Stomach smooth muscle (tissue), 2 donors: ENCODE measurements at regions not wholly inside any gene's neighbourhood (a gene's known extent, or its start where the extent isn't known, plus 50 kb on each side); places are given as distances from the start of the nearest gene placed in this dataset.
"Not testable (repeated sequence)": the region's sequence is repeated elsewhere in the genome, so short reads cannot be mapped to it uniquely, and the experiment has no call there.

ENCODE experiments used
- H3K27ac ChIP-seq: one replicate; pipeline ENCODE4 v1.7.0; 2013; ENCODE audit warnings: mild to moderate bottlenecking, low read length, inconsistent platforms
- H3K27me3 ChIP-seq, 2 donors: one replicate each; pipeline ENCODE4 v1.7.0; 2013; ENCODE audit warnings: low read length in 2 of 2; ENCODE audit not compliant: insufficient read depth in 2 of 2, control insufficient read depth in 1 of 2
- H3K36me3 ChIP-seq, 2 donors: one replicate each; pipeline ENCODE4 v1.7.0; 2013; ENCODE audit warnings: low read length in 2 of 2; ENCODE audit not compliant: control insufficient read depth in 2 of 2, insufficient read depth in 2 of 2
- H3K4me1 ChIP-seq: one replicate; pipeline ENCODE4 v1.7.0; 2013; ENCODE audit warnings: low read length; ENCODE audit not compliant: control insufficient read depth, insufficient read depth
- H3K4me3 ChIP-seq, 2 donors: one replicate each; pipeline ENCODE4 v1.7.0; 2013; ENCODE audit warnings: low read length in 2 of 2
- H3K9ac ChIP-seq, 2 donors: one replicate each; pipeline ENCODE4 v1.7.0; 2013; ENCODE audit warnings: low read length in 2 of 2, mild to moderate bottlenecking in 1 of 2
- H3K9me3 ChIP-seq, 2 donors: one replicate each; pipeline ENCODE4 v1.7.0; 2013; ENCODE audit warnings: low read length in 2 of 2; ENCODE audit not compliant: control insufficient read depth in 2 of 2
- donor health status: healthy.
- donor health status: Pancreatic carcinoma.

GRCh38 chr6:149236589-149236988 lies 80.9 kb upstream of the TAB2 start:
- H3K9me3 ChIP-seq: peaks cover 0 to 8% of the 10 kb centered on the region in 2 donors
- no peak overlapping the region for H3K4me3 ChIP-seq
- H3K27ac ChIP-seq: no peak overlapping the region
- H3K9ac ChIP-seq: no peak overlapping the region
- H3K27me3 ChIP-seq: no peaks in the 10 kb centered on the region
- H3K36me3 ChIP-seq: no peaks in the 10 kb centered on the region
- peaks cover 8% of the 10 kb centered on the region for H3K4me1 ChIP-seq

GRCh38 chr6:149237464-149237863 lies 80.0 kb upstream of the TAB2 start:
- Histone ChIP-seq H3K36me3 (no peaks in the 10 kb centered on the region), H3K9ac (no peak overlapping the region), H3K9me3 (peaks cover 0 to 8% of the 10 kb centered on the region in 2 donors), H3K27me3 (no peaks in the 10 kb centered on the region), H3K4me1 (peaks cover 9% of the 10 kb centered on the region), H3K27ac (no peak overlapping the region), H3K4me3 (no peak overlapping the region)

DNA sequence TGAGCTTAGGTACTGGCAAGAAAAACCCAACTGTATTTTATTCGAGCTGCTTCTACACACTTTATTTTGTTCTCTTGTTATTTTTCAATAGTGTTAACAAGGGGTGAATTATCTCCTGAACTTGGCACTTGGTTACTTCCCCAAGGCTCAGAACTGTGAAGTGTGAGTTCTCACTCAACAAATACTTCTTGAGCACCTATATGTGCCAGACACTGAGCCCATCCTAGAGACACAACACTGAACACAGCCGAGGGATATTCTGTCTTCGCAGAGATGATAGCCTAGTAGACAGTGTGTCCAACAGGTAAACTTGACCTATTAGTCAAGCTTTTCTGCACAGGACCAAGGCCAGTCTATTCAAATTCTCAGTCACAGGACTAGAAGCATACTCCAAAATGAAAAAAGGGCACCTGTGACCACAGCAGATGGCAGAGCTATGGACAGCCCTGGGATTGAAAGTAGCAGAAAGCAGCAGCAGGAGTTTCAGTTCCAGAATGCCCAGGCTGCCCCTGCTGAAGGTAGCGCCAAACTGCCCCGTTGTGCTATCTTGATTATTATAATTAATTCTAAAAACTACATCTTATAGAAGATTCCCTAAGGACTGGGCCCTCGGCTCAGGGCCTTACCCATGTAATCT lies 77.8 kb upstream of the TAB2 start:
- H3K4me1 ChIP-seq: peaks cover 6% of the 10 kb centered on the region
- H3K4me3 ChIP-seq: no peak overlapping the region
- H3K9me3 ChIP-seq: peaks cover 0 to 8% of the 10 kb centered on the region in 2 donors
- H3K27ac ChIP-seq: no peak overlapping the region
- H3K36me3 ChIP-seq: no peaks in the 10 kb centered on the region
- no peaks in the 10 kb centered on the region for H3K27me3 ChIP-seq
- no peak overlapping the region for H3K9ac ChIP-seq

- no peak overlapping the region for H3K4me3 ChIP-seq
- no peaks in the 10 kb centered on the region for H3K27me3 ChIP-seq
- H3K27ac ChIP-seq: no peak overlapping the region
- H3K9me3 ChIP-seq: peaks cover 0 to 8% of the 10 kb centered on the region in 2 donors
- no peaks in the 10 kb centered on the region for H3K36me3 ChIP-seq
- no peak overlapping the region for H3K9ac ChIP-seq
- H3K4me1 ChIP-seq: peaks cover 3% of the 10 kb centered on the region
These were observed 74.6 kb upstream of the TAB2 start for GRCh38 chr6:149242883-149243282.

- H3K36me3 ChIP-seq: no peaks in the 10 kb centered on the region
- H3K9ac ChIP-seq: no peak overlapping the region
- H3K27me3 ChIP-seq: no peaks in the 10 kb centered on the region
- no peak overlapping the region for H3K27ac ChIP-seq
- H3K9me3 ChIP-seq: peaks cover 0 to 7% of the 10 kb centered on the region in 2 donors
- no peak overlapping the region for H3K4me3 ChIP-seq
- peaks cover 3% of the 10 kb centered on the region for H3K4me1 ChIP-seq
These were observed 73.4 kb upstream of the TAB2 start for GRCh38 chr6:149244105-149244504.

GRCh38 chr6:149246691-149247384 lies 70.7 kb upstream of the TAB2 start:
- Histone ChIP-seq H3K27me3 (no peaks in the 10 kb centered on the region), H3K27ac (no peak overlapping the region), H3K9ac (no peak overlapping the region)

GRCh38 chr6:149247385-149247763 lies 70.1 kb upstream of the TAB2 start:
- Histone ChIP-seq H3K4me3 (no peak overlapping the region), H3K36me3 (no peaks in the 10 kb centered on the region), H3K27me3 (no peaks in the 10 kb centered on the region), H3K27ac (no peak overlapping the region), H3K4me1 (no peaks in the 10 kb centered on the region), H3K9ac (no peak overlapping the region), H3K9me3 (no peaks in the 10 kb centered on the region)

More at GRCh38 chr6:149246691-149247384, 70.7 kb upstream of the TAB2 start:
- Histone ChIP-seq H3K36me3 (no peaks in the 10 kb centered on the region), H3K4me1 (peaks cover 1% of the 10 kb centered on the region), H3K9me3 (no peaks in the 10 kb centered on the region), H3K4me3 (no peak overlapping the region)

DNA sequence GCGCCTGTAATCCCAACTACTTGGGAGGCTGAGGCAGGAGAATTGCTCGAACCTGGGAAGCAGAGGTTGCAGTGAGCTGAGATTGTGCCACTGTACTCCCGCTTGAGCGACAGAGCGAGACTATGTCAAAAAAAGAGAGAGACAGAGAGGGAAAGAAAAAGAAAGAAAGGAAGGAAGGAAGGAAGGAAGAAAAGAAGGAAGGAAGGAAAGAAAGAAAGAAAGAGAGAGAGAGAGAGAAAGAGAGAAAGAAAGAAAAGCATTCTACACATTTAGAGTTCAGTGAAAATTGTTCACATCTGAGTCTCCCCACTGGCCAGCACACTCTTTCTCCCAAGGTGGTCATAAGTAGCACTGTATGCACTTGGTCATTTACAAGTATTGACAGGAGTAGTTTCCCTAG lies 69.2 kb upstream of the TAB2 start:
- H3K9ac ChIP-seq, H3K36me3 ChIP-seq, H3K4me3 ChIP-seq, H3K27me3 ChIP-seq, H3K27ac ChIP-seq, H3K9me3 ChIP-seq, H3K4me1 ChIP-seq: not testable (repeated sequence)

GRCh38 chr6:149248693-149249369 lies 68.7 kb upstream of the TAB2 start:
- Histone ChIP-seq H3K4me1 (no peaks in the 10 kb centered on the region), H3K27me3 (no peaks in the 10 kb centered on the region), H3K9ac (no peak overlapping the region), H3K36me3 (no peaks in the 10 kb centered on the region), H3K4me3 (no peak overlapping the region), H3K9me3 (no peaks in the 10 kb centered on the region), H3K27ac (no peak overlapping the region)

DNA sequence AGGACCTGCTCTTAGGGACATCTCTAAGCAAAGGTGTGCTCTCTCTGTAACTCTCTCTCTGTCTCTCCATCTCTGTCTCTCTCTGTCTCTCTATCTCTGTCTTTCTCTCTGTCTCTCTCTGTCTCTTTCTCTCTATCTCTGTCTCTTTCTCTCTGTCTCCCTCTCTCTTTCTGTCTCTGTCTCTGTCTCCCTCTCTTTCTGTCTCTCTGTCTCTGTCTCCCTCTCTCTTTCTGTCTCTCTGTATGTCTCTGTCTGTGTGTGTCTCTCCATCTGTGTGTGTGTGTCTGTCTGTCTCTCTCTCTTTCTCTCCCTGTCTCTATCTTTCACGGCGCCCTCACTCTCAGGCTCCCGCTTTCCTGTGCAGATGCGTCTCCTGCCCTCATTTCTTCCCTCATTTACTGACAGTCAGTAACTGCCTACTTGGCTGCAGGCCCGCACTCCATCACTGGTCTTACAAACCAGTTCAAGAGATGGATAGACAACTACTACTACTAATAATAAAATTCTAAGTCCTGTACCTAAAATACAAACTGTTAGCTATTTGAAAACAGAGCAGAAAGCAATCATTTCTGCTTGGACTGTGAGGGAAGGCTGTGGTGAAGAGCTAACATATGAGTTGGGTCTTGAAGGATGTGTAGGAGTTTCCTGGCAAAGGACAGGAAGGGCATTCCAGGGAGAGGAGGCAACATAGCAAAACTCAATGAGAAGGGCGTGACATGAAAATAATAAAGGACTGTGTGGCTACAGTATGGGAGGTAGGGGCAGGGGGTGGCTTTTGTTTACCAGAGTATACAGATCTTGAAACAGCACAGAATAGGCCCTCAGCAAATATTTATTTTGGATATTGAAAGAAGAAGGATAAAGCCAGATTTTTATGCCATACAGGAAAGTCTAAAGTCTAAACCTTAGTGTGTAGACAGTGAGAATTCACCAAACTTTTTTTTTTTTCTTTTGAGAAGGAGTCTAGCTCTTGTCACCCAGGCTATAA lies 67.8 kb upstream of the TAB2 start:
- Histone ChIP-seq H3K4me1 (no peaks in the 10 kb centered on the region), H3K27me3 (no peaks in the 10 kb centered on the region), H3K27ac (no peak overlapping the region), H3K4me3 (no peak overlapping the region), H3K9ac (no peak overlapping the region), H3K9me3 (no peaks in the 10 kb centered on the region), H3K36me3 (no peaks in the 10 kb centered on the region)
